Thoracic aorta (tissue), 2 donors: ENCODE measurements at regions not wholly inside any gene's neighbourhood (a gene's known extent, or its start where the extent isn't known, plus 50 kb on each side); places are given as distances from the start of the nearest gene placed in this dataset.

Source experiments
- ATAC-seq: fragments of 150-250 bp; one replicate; pipeline ENCODE4 v1.8.0; 2017; ENCODE audit warnings: low read depth; ENCODE audit not compliant: insufficient number of reproducible peaks, low FRiP score
- DNase-seq: peaks from one replicate; pipeline ENCODE4 v3.0.0-alpha.2; 2020; ENCODE audit warnings: low spot score
- H3K27ac ChIP-seq, 2 donors: fragments of 200-600 bp; sonication (generic); 1 replicate in 1 of 2; 2 replicates in 1 of 2; pipeline ENCODE4 v1.5.1; 2016; ENCODE audit warnings: mild to moderate bottlenecking in 2 of 2, moderate library complexity in 2 of 2
- H3K27me3 ChIP-seq: fragments of 200-600 bp; sonication (generic); replicated peaks from 2 replicates; pipeline ENCODE4 v1.6.0; 2016; ENCODE audit warnings: mild to moderate bottlenecking; ENCODE audit not compliant: insufficient read depth
- H3K36me3 ChIP-seq: fragments of 200-600 bp; sonication (generic); one replicate; pipeline ENCODE4 v1.5.1; 2016
- H3K4me1 ChIP-seq, 2 donors: fragments of 200-600 bp; sonication (generic); 1 replicate in 1 of 2; 2 replicates in 1 of 2; pipeline versions ENCODE4 v1.5.1 to v1.6.0; 2016; ENCODE audit warnings: low read depth in 2 of 2, mild to moderate bottlenecking in 1 of 2; ENCODE audit not compliant: control insufficient read depth in 1 of 2
- H3K4me3 ChIP-seq: fragments of 200-600 bp; sonication (generic); 2 replicates; pipeline ENCODE4 v1.5.1; 2016; ENCODE audit warnings: mild to moderate bottlenecking
- H3K9me3 ChIP-seq: fragments of 200-600 bp; sonication (generic); 2 replicates; pipeline ENCODE4 v1.5.1; 2016
- TF ChIP-seq, protein P1 (sequence below): fragments of 200-600 bp; sonication (generic); IDR thresholded peaks from one replicate; pipeline ENCODE4 v1.5.1; 2019; ENCODE audit warnings: antibody characterized with exemption

DNA sequence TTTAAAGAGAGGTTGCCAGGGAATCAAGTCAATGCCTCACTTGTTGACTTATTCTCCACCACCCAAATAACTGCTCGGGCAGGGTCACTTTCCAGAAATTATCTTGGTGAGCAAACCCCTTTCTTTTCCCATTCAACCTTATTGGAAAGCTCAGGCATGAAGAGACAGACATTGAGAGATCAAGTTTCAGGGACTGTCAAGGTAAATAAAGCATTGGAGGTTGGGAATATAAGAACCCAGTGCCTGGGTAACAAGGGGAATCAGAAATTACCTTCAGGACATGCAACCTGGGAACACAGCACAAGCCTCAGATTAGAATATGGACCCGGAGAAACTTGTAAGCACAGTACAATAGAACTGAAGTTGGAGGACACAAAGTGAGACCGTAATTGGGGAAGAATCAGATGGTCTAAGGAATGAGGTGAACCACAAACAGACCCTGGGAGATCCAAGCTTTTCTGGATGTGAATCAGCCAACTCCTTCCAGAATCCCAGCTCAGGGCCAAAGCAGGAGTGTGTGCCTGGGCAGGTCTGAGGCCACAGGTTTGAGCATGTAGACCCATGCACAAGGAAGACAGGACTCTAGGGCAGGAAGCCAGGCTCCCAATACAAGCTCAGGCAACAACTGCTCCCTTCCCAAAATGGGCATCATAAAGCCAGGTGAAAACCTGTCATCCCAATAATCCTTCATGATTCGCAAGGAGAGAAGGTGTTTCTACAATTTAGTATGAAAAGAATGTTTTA is 512.8 kb downstream of the MAFB start:
- H3K27ac ChIP-seq = no peak overlapping the region

GRCh38 chr20:40175296-40175695 is 513.7 kb downstream of the MAFB start:
- ATAC-seq = no peak
- TF ChIP-seq, protein P1, sequence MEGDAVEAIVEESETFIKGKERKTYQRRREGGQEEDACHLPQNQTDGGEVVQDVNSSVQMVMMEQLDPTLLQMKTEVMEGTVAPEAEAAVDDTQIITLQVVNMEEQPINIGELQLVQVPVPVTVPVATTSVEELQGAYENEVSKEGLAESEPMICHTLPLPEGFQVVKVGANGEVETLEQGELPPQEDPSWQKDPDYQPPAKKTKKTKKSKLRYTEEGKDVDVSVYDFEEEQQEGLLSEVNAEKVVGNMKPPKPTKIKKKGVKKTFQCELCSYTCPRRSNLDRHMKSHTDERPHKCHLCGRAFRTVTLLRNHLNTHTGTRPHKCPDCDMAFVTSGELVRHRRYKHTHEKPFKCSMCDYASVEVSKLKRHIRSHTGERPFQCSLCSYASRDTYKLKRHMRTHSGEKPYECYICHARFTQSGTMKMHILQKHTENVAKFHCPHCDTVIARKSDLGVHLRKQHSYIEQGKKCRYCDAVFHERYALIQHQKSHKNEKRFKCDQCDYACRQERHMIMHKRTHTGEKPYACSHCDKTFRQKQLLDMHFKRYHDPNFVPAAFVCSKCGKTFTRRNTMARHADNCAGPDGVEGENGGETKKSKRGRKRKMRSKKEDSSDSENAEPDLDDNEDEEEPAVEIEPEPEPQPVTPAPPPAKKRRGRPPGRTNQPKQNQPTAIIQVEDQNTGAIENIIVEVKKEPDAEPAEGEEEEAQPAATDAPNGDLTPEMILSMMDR = no peak
- H3K4me1 ChIP-seq = no peaks in the 10 kb centered on the region
- H3K27me3 ChIP-seq = no peaks in the 10 kb centered on the region
- no peak for DNase-seq
- H3K4me3 ChIP-seq = no peak overlapping the region
- H3K27ac ChIP-seq = no peak overlapping the region
- H3K36me3 ChIP-seq = no peaks in the 10 kb centered on the region
- no peaks in the 10 kb centered on the region for H3K9me3 ChIP-seq

More for the DNA sequence above, 512.8 kb downstream of the MAFB start:
- Histone ChIP-seq H3K27me3 (no peaks in the 10 kb centered on the region), H3K4me1 (no peaks in the 10 kb centered on the region), H3K4me3 (no peak overlapping the region), H3K9me3 (no peaks in the 10 kb centered on the region), H3K36me3 (no peaks in the 10 kb centered on the region)
- ATAC-seq (no peak), DNase-seq (no peak)
- TF ChIP-seq, protein P1 = no peak

GRCh38 chr20:40173872-40174271 is 515.2 kb downstream of the MAFB start:
- TF ChIP-seq, protein P1 = no peak
- no peak overlapping the region for H3K27ac ChIP-seq
- H3K4me3 ChIP-seq = no peak overlapping the region
- peaks cover 0 to 5% of the 10 kb centered on the region in 2 donors for H3K4me1 ChIP-seq
- ATAC-seq (no peak), DNase-seq (no peak)
- no peaks in the 10 kb centered on the region for H3K9me3 ChIP-seq
- no peaks in the 10 kb centered on the region for H3K36me3 ChIP-seq
- H3K27me3 ChIP-seq = no peaks in the 10 kb centered on the region

- TF ChIP-seq, protein P1 = no peak
- no peak for ATAC-seq
Observed at GRCh38 chr20:40168981-40169620, 519.9 kb downstream of the MAFB start.

DNA sequence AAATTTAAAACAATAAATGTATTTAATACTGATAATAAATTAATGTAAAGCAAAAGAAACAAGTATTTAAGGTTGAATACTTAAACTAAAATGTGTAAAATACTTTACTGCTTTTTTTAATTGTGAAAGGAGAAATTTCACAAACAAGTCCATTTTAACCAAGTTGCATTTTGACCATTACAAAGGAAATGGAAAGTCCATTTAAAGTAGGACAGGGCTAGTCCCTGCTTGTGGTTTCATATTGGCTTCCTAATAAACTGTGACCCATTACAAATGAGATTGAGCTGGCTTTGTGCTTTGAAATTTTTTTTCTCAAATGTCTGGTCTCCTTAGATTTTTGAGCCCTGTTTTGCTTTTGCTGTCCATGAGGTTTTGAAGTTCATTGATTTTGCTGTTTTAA is 527.6 kb downstream of the MAFB start:
- no peaks in the 10 kb centered on the region for H3K36me3 ChIP-seq
- TF ChIP-seq, protein P1 = no peak
- H3K4me3 ChIP-seq = no peak overlapping the region
- H3K27ac ChIP-seq = no peak overlapping the region
- no peaks in the 10 kb centered on the region for H3K9me3 ChIP-seq
- ATAC-seq (no peak), DNase-seq (no peak)
- H3K4me1 ChIP-seq = no peaks in the 10 kb centered on the region
- no peaks in the 10 kb centered on the region for H3K27me3 ChIP-seq

More at GRCh38 chr20:40168981-40169620, 519.9 kb downstream of the MAFB start:
- DNase-seq = no peak
- Histone ChIP-seq H3K36me3 (no peaks in the 10 kb centered on the region), H3K9me3 (no peaks in the 10 kb centered on the region), H3K4me1 (peaks cover 0 to 5% of the 10 kb centered on the region in 2 donors), H3K27ac (no peak overlapping the region), H3K27me3 (no peaks in the 10 kb centered on the region), H3K4me3 (no peak overlapping the region)
